PFSK-1 (cell line): ENCODE measurements at regions not wholly inside any gene's neighbourhood (a gene's known extent, or its start where the extent isn't known, plus 50 kb on each side); places are given as distances from the start of the nearest gene placed in this dataset.

Source experiments
- POLR2AphosphoS5 ChIP-seq: IDR thresholded peaks from 2 replicates; pipeline ENCODE4 v1.6.1; 2012; ENCODE audit warnings: low read depth, mild to moderate bottlenecking, control low read depth, low read length, moderate library complexity
- TAF1 ChIP-seq: IDR thresholded peaks from 2 replicates; pipeline ENCODE4 v1.6.1; 2012; ENCODE audit warnings: low read length, control low read depth, borderline replicate concordance; ENCODE audit not compliant: insufficient read depth

GRCh38 chr18:64679121-64679520 lies 530.2 kb upstream of the LINC00305 start:
- no peak for TF ChIP-seq TAF1
- no peak for TF ChIP-seq POLR2AphosphoS5
